Fibroblast of lung (primary cell): ENCODE measurements at regions not wholly inside any gene's neighbourhood (a gene's known extent, or its start where the extent isn't known, plus 50 kb on each side); places are given as distances from the start of the nearest gene placed in this dataset.

Experiments
- DNase-seq, 2 donors: peaks; one replicate each; pipeline versions ENCODE4 v3.0.0 to v3.0.0-alpha.2; 2010; ENCODE audit warnings: low read depth in 2 of 2
- H2AFZ ChIP-seq: 2 replicates; pipeline ENCODE4 v1.5.1; 2012; ENCODE audit warnings: low read length, control low read depth, inconsistent platforms
- H3K27ac ChIP-seq: 2 replicates; pipeline ENCODE4 v1.5.1; 2011; ENCODE audit warnings: low read length, control low read depth; ENCODE audit not compliant: insufficient read depth
- H3K27me3 ChIP-seq: 2 replicates; pipeline ENCODE4 v1.5.1; 2011; ENCODE audit warnings: mild to moderate bottlenecking, low read length; ENCODE audit not compliant: control insufficient read depth, insufficient read depth
- H3K36me3 ChIP-seq: 2 replicates; pipeline ENCODE4 v1.5.1; 2011; ENCODE audit warnings: low read length; ENCODE audit not compliant: control insufficient read depth, insufficient read depth
- H3K4me1 ChIP-seq: 2 replicates; pipeline ENCODE4 v1.5.1; 2011; ENCODE audit warnings: low read length; ENCODE audit not compliant: control insufficient read depth, insufficient read depth; ENCODE audit errors: extremely low read depth
- H3K4me2 ChIP-seq: 2 replicates; pipeline ENCODE4 v1.5.1; 2011; ENCODE audit warnings: low read length, control low read depth; ENCODE audit not compliant: insufficient read depth; ENCODE audit errors: extremely low read depth
- H3K4me3 ChIP-seq, 4 experiments: fragments of 200-600 bp in 1 of 4; sonication (generic) in 1 of 4; replicated peaks in 1 of 4; 2 replicates each; pipeline ENCODE4 v1.5.1; 2011 to 2016; ENCODE audit warnings: low read length in 4 of 4, low read depth in 3 of 4, mild to moderate bottlenecking in 3 of 4, control low read depth in 2 of 4, inconsistent platforms in 1 of 4, mixed read lengths in 1 of 4; ENCODE audit not compliant: insufficient read depth in 1 of 4; ENCODE audit errors: control extremely low read depth in 1 of 4
- H3K79me2 ChIP-seq: 2 replicates; pipeline ENCODE4 v1.5.1; 2012; ENCODE audit warnings: mild to moderate bottlenecking, low read length, inconsistent platforms; ENCODE audit not compliant: control insufficient read depth, insufficient read depth
- H3K9ac ChIP-seq: 2 replicates; pipeline ENCODE4 v1.5.1; 2011; ENCODE audit warnings: mild to moderate bottlenecking, low read length, control low read depth; ENCODE audit not compliant: insufficient read depth
- H3K9me3 ChIP-seq: 2 replicates; pipeline ENCODE4 v1.5.1; 2012; ENCODE audit warnings: low read depth, low read length; ENCODE audit not compliant: control insufficient read depth, insufficient read depth
- H4K20me1 ChIP-seq: 2 replicates; pipeline ENCODE4 v1.5.1; 2011; ENCODE audit warnings: low read length; ENCODE audit not compliant: control insufficient read depth, insufficient read depth; ENCODE audit errors: extremely low read depth
- EZH2 ChIP-seq: IDR thresholded peaks from 2 replicates; pipeline ENCODE4 v1.5.1; 2012; ENCODE audit warnings: low read length, control low read depth, mild to moderate bottlenecking; ENCODE audit errors: missing control alignments
- TF ChIP-seq, protein P1 (sequence below), 2 donors: IDR thresholded peaks in 1 of 2; conservative IDR thresholded peaks in 1 of 2; 1 replicate in 1 of 2; 2 replicates in 1 of 2; pipeline ENCODE4 v1.5.1; 2011 to 2012; ENCODE audit warnings: low read length in 2 of 2, control low read depth in 1 of 2, inconsistent platforms in 1 of 2, low read depth in 1 of 2, mild to moderate bottlenecking in 1 of 2

DNA sequence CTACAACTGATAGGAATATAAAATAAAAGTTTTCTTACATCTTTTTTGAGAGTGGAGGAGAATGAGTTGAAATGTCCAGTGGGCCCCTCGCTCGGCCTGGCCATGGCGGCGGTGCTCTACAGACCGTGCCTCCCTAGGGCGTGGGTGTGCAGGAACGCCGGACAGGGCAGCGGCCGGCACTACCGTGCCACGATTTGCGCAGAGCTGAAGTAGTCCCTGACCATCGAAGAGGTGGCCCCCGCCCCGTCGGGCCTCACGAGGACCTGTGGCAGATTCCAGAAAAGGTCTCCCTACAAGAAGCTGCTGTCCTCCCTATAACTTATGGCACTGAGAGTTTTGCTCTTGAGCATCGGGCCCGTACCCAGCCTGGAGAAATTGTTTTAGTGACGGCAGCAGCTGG, 228.9 kb upstream of the ARHGAP24 start:
- H3K27me3 ChIP-seq: no peaks in the 10 kb centered on the region
- no peak for DNase-seq
- no peaks in the 10 kb centered on the region for H4K20me1 ChIP-seq
- H3K36me3 ChIP-seq: no peaks in the 10 kb centered on the region
- no peaks in the 10 kb centered on the region for H3K4me1 ChIP-seq
- H3K4me3 ChIP-seq: no peak overlapping the region
- no peak overlapping the region for H3K27ac ChIP-seq
- TF ChIP-seq, protein P1, sequence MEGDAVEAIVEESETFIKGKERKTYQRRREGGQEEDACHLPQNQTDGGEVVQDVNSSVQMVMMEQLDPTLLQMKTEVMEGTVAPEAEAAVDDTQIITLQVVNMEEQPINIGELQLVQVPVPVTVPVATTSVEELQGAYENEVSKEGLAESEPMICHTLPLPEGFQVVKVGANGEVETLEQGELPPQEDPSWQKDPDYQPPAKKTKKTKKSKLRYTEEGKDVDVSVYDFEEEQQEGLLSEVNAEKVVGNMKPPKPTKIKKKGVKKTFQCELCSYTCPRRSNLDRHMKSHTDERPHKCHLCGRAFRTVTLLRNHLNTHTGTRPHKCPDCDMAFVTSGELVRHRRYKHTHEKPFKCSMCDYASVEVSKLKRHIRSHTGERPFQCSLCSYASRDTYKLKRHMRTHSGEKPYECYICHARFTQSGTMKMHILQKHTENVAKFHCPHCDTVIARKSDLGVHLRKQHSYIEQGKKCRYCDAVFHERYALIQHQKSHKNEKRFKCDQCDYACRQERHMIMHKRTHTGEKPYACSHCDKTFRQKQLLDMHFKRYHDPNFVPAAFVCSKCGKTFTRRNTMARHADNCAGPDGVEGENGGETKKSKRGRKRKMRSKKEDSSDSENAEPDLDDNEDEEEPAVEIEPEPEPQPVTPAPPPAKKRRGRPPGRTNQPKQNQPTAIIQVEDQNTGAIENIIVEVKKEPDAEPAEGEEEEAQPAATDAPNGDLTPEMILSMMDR (conservative IDR thresholded peaks at IDR 0.05 in 1 of 2, IDR thresholded peaks at IDR 0.05 in 1 of 2; ENCODE audit: low read depth in 1 of 2, low read length in 2 of 2): no peak
- no peak for TF ChIP-seq EZH2
- H3K4me2 ChIP-seq: no peak overlapping the region
- no peaks in the 10 kb centered on the region for H3K9me3 ChIP-seq
- H2AFZ ChIP-seq: no peak overlapping the region
- H3K9ac ChIP-seq: no peak overlapping the region
- H3K79me2 ChIP-seq: no peaks in the 10 kb centered on the region

DNA sequence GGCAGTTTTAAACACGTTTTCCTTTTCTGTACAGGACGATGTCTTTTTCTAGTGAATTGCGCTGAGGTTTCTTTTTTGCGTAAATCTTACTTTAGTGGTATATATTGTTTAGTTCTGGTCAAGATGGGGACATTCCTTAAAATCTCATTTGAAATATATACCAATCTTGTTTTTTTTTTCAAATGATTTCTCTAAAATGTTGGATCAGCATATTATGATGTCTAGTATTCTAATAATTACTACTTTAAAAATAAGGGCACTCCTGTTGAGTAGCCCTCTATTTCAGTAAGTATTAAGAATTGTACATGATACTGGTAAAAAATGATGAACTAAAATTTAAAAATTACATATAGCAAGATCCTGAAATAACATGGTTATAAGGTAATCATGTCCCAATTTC, 224.1 kb upstream of the ARHGAP24 start:
- H4K20me1 ChIP-seq: no peaks in the 10 kb centered on the region
- H3K79me2 ChIP-seq: no peaks in the 10 kb centered on the region
- H3K27ac ChIP-seq: no peak overlapping the region
- no peaks in the 10 kb centered on the region for H3K27me3 ChIP-seq
- no peak overlapping the region for H3K4me3 ChIP-seq
- H3K9me3 ChIP-seq: no peaks in the 10 kb centered on the region
- DNase-seq: no peak
- TF ChIP-seq EZH2: no peak
- TF ChIP-seq, protein P1 (conservative IDR thresholded peaks at IDR 0.05 in 1 of 2, IDR thresholded peaks at IDR 0.05 in 1 of 2; ENCODE audit: low read depth in 1 of 2, low read length in 2 of 2): no peak
- H3K9ac ChIP-seq: no peak overlapping the region
- no peaks in the 10 kb centered on the region for H3K4me1 ChIP-seq
- H3K36me3 ChIP-seq: no peaks in the 10 kb centered on the region
- H3K4me2 ChIP-seq: no peak overlapping the region
- no peak overlapping the region for H2AFZ ChIP-seq

GRCh38 chr4:85257817-85258370, 217.1 kb upstream of the ARHGAP24 start:
- H2AFZ ChIP-seq: no peak overlapping the region
- no peaks in the 10 kb centered on the region for H3K4me1 ChIP-seq
- TF ChIP-seq, protein P1 (conservative IDR thresholded peaks at IDR 0.05 in 1 of 2, IDR thresholded peaks at IDR 0.05 in 1 of 2; ENCODE audit: low read depth in 1 of 2, low read length in 2 of 2): no peak
- TF ChIP-seq EZH2: no peak
- H3K36me3 ChIP-seq: no peaks in the 10 kb centered on the region
- H3K4me2 ChIP-seq: no peak overlapping the region
- no peak overlapping the region for H3K27ac ChIP-seq
- no peaks in the 10 kb centered on the region for H3K9me3 ChIP-seq
- H3K27me3 ChIP-seq: no peaks in the 10 kb centered on the region
- no peaks in the 10 kb centered on the region for H4K20me1 ChIP-seq
- no peaks in the 10 kb centered on the region for H3K79me2 ChIP-seq
- no peak overlapping the region for H3K4me3 ChIP-seq
- no peak overlapping the region for H3K9ac ChIP-seq
- no peak for DNase-seq
